HG02588 (cell line): ENCODE measurements at regions not wholly inside any gene's neighbourhood (a gene's known extent, or its start where the extent isn't known, plus 50 kb on each side); places are given as distances from the start of the nearest gene placed in this dataset.
A peak's percentile ranks its signal among the peaks of the same experiment; 100 is the strongest.
"Not testable (repeated sequence)": the region's sequence is repeated elsewhere in the genome, so short reads cannot be mapped to it uniquely, and the experiment has no call there.

Source experiments
- ATAC-seq: cut with Tn5 transposase; IDR thresholded peaks from one replicate; pipeline ENCODE4 v1.9.1; 2021; ENCODE audit warnings: mild to moderate bottlenecking, moderate library complexity; ENCODE audit not compliant: unreplicated experiment

DNA sequence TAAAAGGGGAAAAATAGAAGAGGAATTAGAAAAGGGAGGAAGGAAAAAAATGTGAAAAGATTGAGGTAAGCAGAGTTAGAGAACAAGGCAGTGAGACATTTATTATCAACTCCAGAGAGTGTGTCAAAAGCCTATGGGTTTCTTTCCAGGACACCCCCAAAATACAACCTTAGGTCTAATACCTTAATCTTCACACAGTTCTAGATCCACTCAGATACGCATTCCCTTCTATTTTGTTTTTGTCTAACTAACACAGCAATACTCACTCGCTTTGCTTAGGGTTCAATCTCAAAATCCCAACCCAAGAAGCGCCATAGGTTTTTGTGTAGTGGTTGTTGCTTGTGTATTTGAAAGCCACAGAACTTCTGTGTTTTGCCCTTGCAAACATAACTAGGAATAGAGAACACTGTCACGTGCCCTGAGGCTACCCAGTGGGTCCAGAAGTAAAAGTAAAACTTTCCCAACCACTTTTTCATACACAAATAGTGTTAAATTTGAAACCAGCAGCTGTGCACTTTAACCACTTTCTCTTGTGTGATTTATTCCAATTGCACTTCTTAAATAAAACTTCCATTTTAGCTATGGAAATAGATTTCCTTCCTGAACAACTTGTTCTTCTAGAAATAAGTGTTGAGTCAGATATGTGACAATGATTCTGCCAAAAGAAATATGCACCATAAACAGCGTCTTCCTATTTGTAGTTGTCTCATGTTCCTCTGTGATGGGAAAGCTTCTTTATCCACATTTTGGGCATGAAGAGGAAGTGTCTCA lies 414.7 kb upstream of the GHITM start:
- ATAC-seq = peak; percentile 89

DNA sequence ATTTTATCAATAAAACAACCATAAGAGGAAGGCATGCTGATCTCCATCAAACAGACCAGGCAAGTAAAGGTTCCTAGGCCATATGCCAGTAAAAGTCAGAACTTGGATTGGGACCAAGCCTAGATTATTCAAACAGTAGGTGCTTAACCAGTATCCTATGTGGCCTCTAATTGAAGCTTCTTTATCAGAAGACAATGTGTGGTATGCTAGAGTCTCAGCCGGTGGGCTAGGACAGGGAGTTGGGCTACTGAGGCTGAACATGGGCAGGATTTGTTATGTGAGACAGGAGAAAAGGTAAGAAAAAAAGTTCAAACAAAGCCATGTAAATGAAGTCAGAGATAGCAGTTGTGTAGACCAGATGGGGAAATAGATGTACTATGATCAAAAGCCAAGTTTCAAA lies 413.7 kb upstream of the GHITM start:
- ATAC-seq = no peak

DNA sequence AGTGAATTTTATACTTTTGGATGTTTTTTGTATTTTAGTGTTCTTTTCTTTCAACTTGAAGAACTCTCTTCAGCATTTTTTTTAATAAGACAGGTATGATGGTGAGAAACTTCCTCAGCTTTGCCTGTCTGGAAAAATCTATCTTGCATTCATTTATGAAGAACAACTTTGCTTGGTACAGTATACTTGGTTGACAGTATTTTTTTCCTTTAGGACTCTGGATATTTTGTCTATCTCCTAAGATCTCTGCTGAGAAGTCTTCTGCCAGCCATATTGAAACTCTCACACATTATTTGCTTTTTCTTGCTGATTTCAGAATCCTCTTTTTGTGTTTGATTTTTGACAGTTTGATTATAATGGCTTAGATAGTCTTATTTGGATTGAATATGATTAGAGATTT lies 405.0 kb upstream of the GHITM start:
- no peak for ATAC-seq

DNA sequence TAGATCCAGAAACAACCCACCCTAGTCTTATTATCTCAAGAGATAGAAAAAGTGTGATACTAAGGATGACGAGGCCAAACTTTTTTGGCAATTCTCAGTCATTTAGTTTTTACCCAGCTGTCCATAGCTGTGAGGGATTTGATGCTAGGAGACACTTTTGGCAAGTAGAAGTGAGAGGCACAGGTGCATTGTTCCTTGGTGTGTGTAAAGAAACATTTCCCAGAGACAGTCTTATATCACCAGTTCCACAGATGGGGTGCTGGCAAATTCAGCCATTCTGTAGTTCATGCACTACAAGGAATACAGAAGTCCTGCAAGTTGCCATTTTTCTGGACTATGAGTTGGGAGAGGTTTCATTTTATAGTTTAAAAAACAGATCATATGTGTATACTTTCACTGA lies 403.3 kb upstream of the GHITM start:
- ATAC-seq = no peak

DNA sequence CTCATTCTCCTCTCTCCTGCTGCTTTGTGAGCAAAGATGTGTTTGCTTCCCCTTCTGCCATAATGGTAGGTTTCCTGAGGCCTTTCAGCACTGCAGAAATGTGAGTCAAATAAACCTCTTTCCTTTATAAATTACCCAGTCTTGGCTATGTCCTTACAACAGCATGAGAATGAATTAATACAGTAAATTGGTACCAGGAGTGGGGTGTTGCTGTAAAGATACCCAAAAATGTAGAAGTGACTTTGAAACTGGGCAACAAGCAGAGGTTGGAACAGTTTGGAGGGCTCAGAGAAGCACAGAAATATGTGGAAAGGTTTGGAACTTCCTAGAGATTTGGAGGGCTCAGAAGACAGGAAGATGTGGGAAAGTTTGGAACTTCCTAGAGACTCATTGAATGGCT lies 388.7 kb upstream of the GHITM start:
- no peak for ATAC-seq

DNA sequence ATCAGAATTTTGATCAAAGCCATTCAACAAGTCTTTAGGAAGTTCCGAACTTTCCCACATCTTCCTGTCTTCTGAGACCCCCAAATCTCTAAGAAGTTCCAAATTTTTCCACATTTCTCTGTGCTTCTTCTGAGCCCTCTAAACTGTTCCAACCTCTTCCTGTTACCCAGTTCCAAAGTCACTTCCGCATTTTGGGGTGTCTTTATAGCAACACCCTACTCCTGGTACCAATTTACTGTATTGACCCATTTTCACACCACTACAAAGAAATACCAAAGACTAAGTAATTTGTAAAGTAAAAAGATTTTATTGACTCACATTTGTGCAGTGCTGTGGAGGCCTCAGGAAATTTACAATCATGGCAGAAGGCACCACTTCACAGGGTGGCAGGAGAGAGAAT lies 385.8 kb upstream of the GHITM start:
- no peak for ATAC-seq

DNA sequence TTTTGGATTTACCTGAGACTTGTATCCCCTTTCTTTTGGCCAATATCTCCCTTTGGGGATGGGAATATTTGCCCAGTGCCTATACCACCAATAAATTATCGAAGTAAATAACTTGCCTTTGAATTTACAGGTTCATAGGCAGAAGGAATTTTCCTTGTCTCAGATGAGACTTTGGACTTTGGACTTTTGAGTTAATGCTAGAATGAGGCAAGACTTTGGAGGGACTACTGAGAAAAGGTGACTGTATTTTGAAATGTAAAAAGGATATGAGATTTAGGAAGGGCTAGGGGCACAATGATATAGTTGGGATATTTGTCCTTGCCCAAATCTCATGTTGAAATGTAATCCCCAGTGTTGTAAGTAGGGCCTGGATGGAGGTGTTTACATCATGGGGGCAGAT lies 384.5 kb upstream of the GHITM start:
- no peak for ATAC-seq

DNA sequence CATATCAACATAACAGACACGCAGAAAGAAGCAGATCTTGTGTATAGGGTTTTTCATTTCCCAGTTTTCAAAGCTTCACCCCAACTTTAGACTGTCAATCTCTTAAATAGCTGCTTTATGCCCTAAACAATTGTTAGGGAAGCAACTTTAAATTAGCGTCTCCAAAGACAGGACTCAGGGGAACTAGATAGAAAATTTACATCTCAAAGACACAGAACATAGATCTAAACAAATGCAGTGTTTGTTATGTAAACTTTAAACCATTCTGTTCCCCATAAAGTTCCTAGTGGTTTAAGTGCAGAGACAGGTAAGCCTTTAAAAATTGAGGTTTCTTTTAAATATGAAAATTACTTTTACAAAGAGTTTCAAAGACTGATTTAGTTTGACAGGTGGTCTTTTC lies 379.2 kb upstream of the GHITM start:
- no peak for ATAC-seq

DNA sequence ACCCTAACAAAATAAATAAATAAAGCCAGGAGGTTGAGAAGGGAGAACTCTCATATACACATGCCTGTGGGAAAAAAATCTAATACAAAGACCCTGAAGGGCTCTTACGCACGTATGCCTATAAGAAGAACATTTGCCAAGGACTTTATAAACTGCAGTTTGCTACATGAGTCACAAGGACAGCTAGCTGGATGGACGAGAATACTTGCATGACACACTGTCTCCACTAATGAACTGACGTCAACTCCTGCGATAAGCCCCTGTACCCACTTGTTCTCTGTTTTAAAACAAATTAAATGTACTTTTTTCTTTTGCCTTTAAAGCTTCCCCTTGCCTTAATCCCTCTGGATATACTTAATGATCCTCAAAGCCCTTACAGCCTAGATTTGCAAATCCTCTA lies 374.6 kb upstream of the GHITM start:
- ATAC-seq = no peak

DNA sequence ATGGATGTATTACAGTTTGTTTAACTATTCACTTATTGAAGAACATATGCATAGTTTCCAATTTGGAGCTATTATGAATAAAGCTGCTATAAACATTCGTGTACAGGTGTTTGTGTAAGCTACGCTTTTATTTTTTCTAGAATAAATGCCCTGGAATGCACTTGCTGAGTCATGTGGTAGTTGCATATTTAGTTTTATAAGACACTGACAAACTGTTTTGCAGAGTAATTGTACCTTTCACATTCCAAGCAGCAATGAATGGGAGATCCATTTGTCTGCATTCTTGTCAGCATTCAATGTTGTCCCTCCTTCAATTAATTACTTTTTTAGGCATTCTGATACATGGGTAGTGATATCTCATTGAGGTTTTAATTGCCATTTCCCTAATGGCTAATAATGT lies 373.6 kb upstream of the GHITM start:
- no peak for ATAC-seq

DNA sequence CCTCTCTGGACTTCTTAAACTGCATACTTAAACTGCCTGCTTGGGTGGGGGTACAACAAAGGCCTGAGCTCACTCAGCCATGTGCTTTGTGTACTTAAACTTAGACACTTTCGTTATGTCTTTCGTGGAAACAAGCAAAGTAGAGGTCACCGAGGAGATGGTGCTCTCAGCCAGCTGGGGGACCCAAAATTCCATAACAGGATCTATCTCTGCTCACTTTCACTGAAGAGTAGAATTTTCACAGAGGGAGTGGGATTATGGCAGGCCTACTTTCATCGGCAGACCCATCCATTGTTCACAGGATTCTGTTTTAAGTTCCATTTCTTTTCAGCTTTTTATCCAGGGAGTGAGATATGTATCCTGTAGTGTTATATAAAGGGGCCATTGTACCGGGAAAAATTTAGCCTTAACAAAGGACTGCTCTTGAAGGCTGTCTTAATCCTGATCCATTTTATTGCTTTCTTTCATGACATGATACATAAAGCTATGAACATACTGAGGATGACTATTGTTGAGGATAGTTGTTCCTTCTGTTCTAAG lies 370.0 kb upstream of the GHITM start:
- ATAC-seq = no peak

DNA sequence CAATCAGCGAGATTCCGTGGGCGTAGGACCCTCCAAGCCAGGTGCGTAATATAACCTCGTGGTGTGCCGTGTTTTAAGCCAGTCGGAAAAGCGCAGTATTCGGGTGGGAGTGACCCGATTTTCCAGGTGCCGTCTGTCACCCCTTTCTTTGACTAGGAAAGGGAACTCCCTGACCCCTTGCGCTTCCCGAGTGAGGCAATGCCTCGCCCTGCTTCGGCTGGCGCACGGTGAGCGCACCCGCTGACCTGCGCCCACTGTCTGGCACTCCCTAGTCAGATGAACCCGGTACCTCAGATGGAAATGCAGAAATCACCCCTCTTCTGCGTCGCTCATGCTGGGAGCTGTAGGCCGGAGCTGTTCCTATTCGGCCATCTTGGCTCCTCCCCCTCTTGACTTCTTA lies 352.6 kb upstream of the GHITM start:
- ATAC-seq = not testable (repeated sequence)

DNA sequence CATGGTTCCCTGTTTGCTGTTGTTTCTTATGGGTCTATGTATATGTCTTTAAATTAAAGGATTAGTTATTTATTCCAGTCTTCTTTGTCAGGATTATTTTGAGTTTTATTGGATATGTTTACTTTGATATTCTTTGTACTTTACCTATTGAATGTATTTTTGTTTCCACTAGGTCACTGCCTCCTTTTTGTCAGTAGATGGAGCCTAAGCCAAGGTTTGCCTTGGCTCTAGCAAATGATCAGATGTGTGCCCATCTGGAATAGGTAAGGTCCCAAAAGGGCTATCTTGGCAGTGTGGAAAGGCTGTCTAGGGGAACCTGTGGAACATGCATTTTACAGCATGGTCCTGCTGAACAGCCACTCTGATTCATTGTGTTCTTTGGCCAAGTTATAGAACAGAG lies 337.3 kb upstream of the GHITM start:
- no peak for ATAC-seq

DNA sequence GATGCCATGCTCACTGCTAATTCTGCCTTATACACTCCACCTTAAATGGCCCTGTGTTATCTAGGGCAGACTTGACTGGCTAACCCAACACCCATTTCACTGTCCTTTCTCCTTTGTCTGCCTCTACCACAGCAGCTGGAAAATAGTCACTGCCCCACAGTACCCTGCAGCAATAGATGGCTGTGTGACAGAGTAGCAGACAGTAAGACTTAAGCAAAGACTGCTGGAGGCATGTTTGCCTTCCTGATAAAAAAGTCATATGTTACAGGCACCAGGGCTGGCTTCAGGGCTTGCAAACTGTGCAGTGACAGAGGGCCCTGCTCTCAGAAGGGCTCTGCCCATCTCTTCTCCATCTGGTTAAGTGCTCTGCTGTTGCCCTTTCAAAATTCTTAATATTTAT lies 332.6 kb upstream of the GHITM start:
- no peak for ATAC-seq

DNA sequence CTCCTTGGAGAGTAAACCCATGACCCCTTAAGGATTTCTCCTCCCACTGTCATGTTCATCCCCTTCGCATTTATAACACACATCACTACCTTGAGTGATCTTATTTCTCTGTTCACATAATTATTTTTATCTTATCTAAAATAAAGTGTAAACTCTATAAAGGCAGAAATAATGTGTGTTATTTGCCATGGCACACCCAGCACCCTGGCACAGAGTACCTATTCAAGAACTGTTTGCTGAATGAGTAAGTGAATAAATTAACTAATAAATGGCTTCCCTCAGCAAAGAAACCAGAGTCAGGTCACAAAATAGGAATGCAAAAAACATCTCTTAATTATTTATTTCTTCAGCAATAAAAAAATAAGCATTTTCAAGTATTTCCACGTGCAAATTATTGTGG lies 330.3 kb upstream of the GHITM start:
- no peak for ATAC-seq

DNA sequence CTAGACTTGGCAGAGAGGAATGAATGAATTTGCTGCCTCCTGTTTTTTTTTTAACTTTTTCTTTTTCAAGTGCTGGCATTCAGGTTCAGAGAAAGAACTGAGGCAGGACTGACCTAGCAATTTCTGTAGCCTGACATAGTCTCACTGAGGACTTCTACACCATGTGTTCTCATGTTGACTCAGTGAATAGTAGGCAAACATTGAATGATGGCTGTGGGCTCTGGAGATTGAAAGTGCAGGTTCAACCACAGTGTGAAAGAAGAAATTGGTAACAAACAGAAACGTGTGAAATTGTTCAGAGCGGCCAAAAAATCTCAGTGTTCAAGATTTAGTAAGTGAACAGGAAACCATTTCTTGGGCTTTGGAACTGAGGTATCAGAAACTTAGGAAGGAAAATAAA lies 322.4 kb upstream of the GHITM start:
- no peak for ATAC-seq

DNA sequence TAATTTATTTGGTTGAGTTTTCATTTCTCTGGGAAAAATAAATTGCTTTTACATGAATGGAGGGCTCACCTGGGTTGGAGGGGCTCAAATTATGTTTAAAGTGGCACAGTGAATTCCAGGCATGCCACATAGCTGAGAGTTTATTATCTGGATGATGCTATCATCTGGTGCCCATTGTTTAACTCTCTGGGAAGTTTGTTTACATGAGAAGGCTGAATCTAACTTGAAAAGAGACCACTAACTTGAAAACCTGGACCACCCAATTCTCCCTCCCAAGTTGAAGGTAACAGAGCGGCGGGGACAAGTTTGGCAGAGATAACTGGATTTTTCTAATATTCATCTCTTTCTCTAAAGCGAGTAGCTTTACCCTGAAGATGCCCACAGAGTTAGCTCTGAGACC lies 321.5 kb upstream of the GHITM start:
- no peak for ATAC-seq

DNA sequence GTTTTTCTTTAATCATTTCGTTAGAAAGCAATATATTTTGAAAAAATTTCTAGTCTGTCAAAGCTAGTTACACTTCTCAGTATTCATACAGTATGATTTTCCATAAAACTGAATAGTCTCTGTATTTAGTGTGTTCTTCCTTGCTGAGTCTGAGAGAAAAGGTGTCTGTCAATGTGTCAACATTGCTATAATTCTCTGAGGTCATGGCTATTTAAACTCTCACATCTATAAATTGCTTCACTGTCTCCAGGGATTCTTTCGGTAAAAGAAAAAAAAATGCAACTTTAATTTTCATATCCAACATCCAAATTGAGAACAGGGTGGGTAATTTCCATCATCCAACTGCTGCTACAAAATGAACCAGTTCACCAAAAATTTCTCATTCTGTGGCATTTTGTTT lies 319.7 kb upstream of the GHITM start:
- no peak for ATAC-seq

DNA sequence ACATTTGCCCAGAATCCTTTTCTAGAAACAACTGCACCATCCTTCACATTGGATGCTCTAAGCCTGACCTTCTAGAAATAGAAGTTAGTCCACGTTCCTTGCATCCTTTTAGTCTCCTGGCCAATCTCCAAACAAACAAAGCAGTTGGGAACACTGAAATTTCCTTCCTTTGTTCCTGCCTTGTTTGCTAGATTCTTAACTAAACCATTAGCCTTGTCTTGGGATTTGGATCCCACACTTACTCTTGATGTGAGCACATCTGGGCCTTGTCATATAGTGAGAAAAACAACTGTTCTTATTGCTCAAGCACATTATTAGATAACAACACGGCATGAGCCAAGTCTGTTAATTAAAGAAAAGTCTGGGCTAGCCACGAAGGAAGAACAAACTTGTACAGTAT lies 319.3 kb upstream of the GHITM start:
- ATAC-seq = no peak

DNA sequence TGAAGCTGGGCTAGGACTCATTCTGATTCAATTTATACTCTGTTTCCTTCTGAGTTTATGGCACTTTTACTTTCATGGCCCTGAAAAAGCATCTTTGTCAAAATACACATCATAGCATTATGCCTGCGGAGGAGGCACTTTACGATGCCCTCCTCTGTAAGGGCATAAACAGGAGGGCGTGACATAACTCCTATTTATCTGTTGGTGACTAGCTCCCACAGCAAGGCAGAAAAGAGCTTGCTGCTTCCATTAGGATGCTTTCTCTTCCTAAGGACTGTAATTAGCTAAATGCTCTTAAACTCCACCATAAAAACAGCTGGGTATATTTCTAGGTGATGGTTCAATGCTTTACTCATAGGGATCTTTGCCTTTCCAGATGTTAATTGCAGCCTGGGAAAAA lies 315.2 kb upstream of the GHITM start:
- ATAC-seq = no peak

DNA sequence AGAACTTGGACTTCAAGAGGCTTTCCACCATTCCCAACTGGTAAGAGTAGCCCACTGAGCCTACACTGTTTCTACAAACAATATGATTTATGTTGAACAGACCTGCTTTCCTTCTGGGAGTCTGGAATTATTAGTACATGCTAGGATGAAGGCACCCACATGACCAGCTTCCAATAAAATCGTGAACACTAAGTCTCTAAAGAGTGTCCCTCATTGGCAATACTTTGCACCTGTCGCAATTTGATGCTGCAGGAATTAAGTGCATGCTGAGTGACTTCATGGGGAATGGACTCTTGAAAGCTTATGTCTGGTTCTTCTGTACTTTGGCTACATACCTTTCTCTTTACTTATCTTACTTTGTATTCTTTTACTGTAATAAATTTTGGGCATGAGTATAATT lies 305.2 kb upstream of the GHITM start:
- no peak for ATAC-seq

DNA sequence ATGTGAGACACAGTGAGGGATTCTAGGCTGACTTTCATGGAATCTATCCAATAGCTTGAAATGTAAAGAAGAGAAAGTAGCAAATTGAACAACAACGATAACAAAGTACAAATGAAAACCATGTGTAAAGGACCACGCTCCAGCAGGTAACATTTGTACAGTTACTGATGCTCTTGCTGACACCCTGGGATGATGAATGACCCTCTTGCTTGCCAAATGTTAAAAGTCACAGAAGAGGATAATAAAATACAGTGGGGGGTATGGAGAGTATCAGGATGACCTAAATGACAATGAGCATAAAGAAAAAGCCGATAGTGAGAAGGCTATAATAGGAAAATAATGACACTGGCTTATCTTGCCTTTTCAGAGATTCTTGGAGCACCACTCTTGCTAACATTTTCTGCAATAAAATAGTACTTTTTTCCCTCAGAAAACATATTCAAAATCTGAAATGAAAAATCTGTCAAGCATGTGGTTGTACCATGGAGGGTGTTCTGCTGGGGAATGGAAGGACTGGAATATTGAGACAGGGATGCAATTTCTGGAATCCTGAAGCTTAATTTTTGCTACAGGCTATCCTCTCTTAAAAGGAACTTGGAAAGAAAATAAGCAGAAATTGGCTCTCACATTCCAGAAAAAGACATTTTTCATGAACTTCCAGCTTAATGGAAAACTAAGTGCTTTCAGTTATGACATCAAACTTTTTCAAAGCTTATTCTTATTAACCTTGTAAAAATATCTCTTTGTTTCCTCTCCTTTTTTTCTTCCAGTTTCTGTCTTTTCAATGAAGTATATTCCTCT lies 303.2 kb upstream of the GHITM start:
- no peak for ATAC-seq
